Spleen (tissue), 7 donors: ENCODE measurements at regions not wholly inside any gene's neighbourhood (a gene's known extent, or its start where the extent isn't known, plus 50 kb on each side); places are given as distances from the start of the nearest gene placed in this dataset.

Source experiments
- POLR2A ChIP-seq, 3 donors: fragments of 450-650 bp; IDR thresholded peaks; one replicate each; pipeline ENCODE4 v1.5.1; 2017; ENCODE audit warnings: antibody characterized with exemption in 3 of 3, mild to moderate bottlenecking in 1 of 3
- POLR2AphosphoS5 ChIP-seq, 3 donors: sonication (generic); formaldehyde crosslinking; IDR thresholded peaks; one replicate each; pipeline ENCODE4 v1.5.1; 2017; ENCODE audit warnings: antibody characterized with exemption in 3 of 3
- TF ChIP-seq, protein P1 (sequence below), 11 experiments: fragments of 200-600 bp in 7 of 11; fragments of 450-650 bp in 4 of 11; sonication (generic) in 4 of 11; IDR thresholded peaks in 8 of 11; conservative IDR thresholded peaks in 3 of 11; 1 replicate in 7 of 11; 2 replicates in 4 of 11; pipeline versions ENCODE4 v1.4.0 to v1.8.0; 2016 to 2021; ENCODE audit warnings: antibody characterized with exemption in 11 of 11, inconsistent platforms in 4 of 11, mild to moderate bottlenecking in 1 of 11
- donor health status: DM: no; HTN: no; CAD: no; lungs with moderate emphysema.
- donor health status: DM: no; HTN: no; CAD: no.
- donor health status: DM: no; HTN: no; CAD: no.

DNA sequence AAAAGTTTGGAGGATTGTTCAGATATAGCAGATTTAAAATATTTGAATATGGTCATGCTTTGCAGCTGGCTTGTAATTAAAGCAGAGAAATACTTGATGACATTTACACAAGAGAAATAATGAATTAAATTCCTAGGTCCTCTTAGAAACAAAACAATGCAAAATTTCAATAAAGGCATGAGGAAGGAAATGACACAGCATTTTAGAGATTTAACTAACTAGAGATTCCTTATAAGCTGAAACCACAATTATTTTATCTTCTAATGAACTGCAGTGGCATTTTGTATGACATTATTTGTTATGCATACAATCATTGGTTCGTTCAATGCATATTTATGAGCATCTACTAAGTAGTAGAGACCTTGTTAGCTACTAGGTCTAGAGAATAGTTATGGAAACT lies 490.9 kb downstream of the ZWINT start:
- TF ChIP-seq, protein P1, sequence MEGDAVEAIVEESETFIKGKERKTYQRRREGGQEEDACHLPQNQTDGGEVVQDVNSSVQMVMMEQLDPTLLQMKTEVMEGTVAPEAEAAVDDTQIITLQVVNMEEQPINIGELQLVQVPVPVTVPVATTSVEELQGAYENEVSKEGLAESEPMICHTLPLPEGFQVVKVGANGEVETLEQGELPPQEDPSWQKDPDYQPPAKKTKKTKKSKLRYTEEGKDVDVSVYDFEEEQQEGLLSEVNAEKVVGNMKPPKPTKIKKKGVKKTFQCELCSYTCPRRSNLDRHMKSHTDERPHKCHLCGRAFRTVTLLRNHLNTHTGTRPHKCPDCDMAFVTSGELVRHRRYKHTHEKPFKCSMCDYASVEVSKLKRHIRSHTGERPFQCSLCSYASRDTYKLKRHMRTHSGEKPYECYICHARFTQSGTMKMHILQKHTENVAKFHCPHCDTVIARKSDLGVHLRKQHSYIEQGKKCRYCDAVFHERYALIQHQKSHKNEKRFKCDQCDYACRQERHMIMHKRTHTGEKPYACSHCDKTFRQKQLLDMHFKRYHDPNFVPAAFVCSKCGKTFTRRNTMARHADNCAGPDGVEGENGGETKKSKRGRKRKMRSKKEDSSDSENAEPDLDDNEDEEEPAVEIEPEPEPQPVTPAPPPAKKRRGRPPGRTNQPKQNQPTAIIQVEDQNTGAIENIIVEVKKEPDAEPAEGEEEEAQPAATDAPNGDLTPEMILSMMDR (IDR thresholded peaks at IDR 0.05 in 8 of 11, conservative IDR thresholded peaks at IDR 0.05 in 3 of 11): no peak
- TF ChIP-seq POLR2AphosphoS5 (IDR thresholded peaks at IDR 0.05) (no peak), POLR2A (IDR thresholded peaks at IDR 0.05) (no peak)
